CD14-positive monocyte (primary cell): ENCODE measurements at regions not wholly inside any gene's neighbourhood (a gene's known extent, or its start where the extent isn't known, plus 50 kb on each side); places are given as distances from the start of the nearest gene placed in this dataset.

ENCODE experiments used
- DNase-seq, 3 donors: peaks; one replicate each; pipeline ENCODE4 v3.0.0-alpha.2; 2011 to 2022
- H2AFZ ChIP-seq: 2 replicates; pipeline ENCODE4 v1.6.0; 2012; ENCODE audit warnings: mild to moderate bottlenecking, low read depth, low read length, inconsistent platforms; ENCODE audit not compliant: insufficient read depth, poor library complexity, severe bottlenecking
- H3K27ac ChIP-seq, 2 donors: 1 replicate in 1 of 2; 2 replicates in 1 of 2; pipeline ENCODE4 v1.5.1; 2012 to 2013; ENCODE audit warnings: low read length in 2 of 2, control low read depth in 1 of 2, inconsistent platforms in 1 of 2, low read depth in 1 of 2, mild to moderate bottlenecking in 1 of 2
- H3K27me3 ChIP-seq, 2 donors: one replicate each; pipeline versions ENCODE4 v1.6.0 to v1.6.1; 2011 to 2013; ENCODE audit warnings: low read length in 2 of 2; ENCODE audit not compliant: control insufficient read depth in 2 of 2, insufficient read depth in 2 of 2
- H3K36me3 ChIP-seq, 2 donors: replicated peaks in 1 of 2; 1 replicate in 1 of 2; 2 replicates in 1 of 2; pipeline versions ENCODE4 v1.5.1 to v1.6.1; 2012 to 2013; ENCODE audit warnings: low read length in 2 of 2, control low read depth in 1 of 2, inconsistent platforms in 1 of 2, mild to moderate bottlenecking in 1 of 2; ENCODE audit not compliant: insufficient read depth in 2 of 2, control insufficient read depth in 1 of 2
- H3K4me1 ChIP-seq, 2 donors: 1 replicate in 1 of 2; 2 replicates in 1 of 2; pipeline versions ENCODE4 v1.5.1 to v1.6.1; 2012 to 2013; ENCODE audit warnings: low read length in 2 of 2, control low read depth in 1 of 2, inconsistent platforms in 1 of 2, mild to moderate bottlenecking in 1 of 2, moderate library complexity in 1 of 2; ENCODE audit not compliant: insufficient read depth in 2 of 2, control insufficient read depth in 1 of 2
- H3K4me2 ChIP-seq: replicated peaks from 2 replicates; pipeline ENCODE3; 2012; ENCODE audit warnings: low read length, moderate library complexity, mild to moderate bottlenecking; ENCODE audit not compliant: poor library complexity, severe bottlenecking; ENCODE audit errors: extremely low read depth
- H3K4me3 ChIP-seq, 3 experiments: fragments of 200-600 bp in 1 of 3; sonication (generic) in 1 of 3; replicated peaks in 1 of 3; 1 replicate in 2 of 3; 2 replicates in 1 of 3; pipeline ENCODE4 v1.5.1; 2011 to 2013; ENCODE audit warnings: low read length in 3 of 3, mild to moderate bottlenecking in 3 of 3, control low read depth in 2 of 3, low read depth in 2 of 3, inconsistent platforms in 1 of 3, moderate library complexity in 1 of 3
- H3K79me2 ChIP-seq: 2 replicates; pipeline ENCODE4 v1.6.0; 2012; ENCODE audit warnings: mild to moderate bottlenecking, control low read depth, inconsistent platforms, low read length, moderate library complexity; ENCODE audit not compliant: insufficient read depth
- H3K9ac ChIP-seq: 2 replicates; pipeline ENCODE4 v1.6.0; 2017; ENCODE audit warnings: low read length, mild to moderate bottlenecking; ENCODE audit not compliant: insufficient read depth, poor library complexity, severe bottlenecking
- H3K9me3 ChIP-seq, 2 donors: replicated peaks in 1 of 2; 1 replicate in 1 of 2; 2 replicates in 1 of 2; pipeline versions ENCODE4 v1.5.1 to v1.6.1; 2012 to 2013; ENCODE audit warnings: low read length in 2 of 2, control low read depth in 1 of 2; ENCODE audit not compliant: control insufficient read depth in 1 of 2, insufficient read depth in 1 of 2
- H4K20me1 ChIP-seq: 2 replicates; pipeline ENCODE4 v1.6.0; 2012; ENCODE audit warnings: mild to moderate bottlenecking, low read length, control low read depth, moderate library complexity; ENCODE audit not compliant: insufficient read depth
- H3K27ac Mint-ChIP-seq, 7 donors: one replicate each; pipeline ENCODE4 v1.8.0; 2020; ENCODE audit warnings: mild to moderate bottlenecking in 7 of 7, mixed read lengths in 7 of 7, moderate library complexity in 6 of 7, inconsistent platforms in 2 of 7
- H3K27me3 Mint-ChIP-seq, 3 donors: one replicate each; pipeline ENCODE4 v1.8.0; 2021 to 2022; ENCODE audit warnings: low read depth in 3 of 3, mild to moderate bottlenecking in 3 of 3, mixed read lengths in 3 of 3, moderate library complexity in 3 of 3, inconsistent platforms in 1 of 3
- H3K36me3 Mint-ChIP-seq, 2 donors: one replicate each; pipeline ENCODE4 v1.8.0; 2020; ENCODE audit warnings: mixed read lengths in 2 of 2, inconsistent platforms in 1 of 2, mild to moderate bottlenecking in 1 of 2
- H3K4me1 Mint-ChIP-seq: one replicate; pipeline ENCODE4 v1.8.0; 2020; ENCODE audit warnings: mild to moderate bottlenecking, mixed read lengths
- H3K4me3 Mint-ChIP-seq, 2 donors: one replicate each; pipeline ENCODE4 v1.8.0; 2020; ENCODE audit warnings: mild to moderate bottlenecking in 2 of 2, mixed read lengths in 2 of 2, moderate library complexity in 1 of 2
- H3K9me3 Mint-ChIP-seq, 7 donors: one replicate each; pipeline ENCODE4 v1.8.0; 2020 to 2022; ENCODE audit warnings: mixed read lengths in 7 of 7, mild to moderate bottlenecking in 6 of 7, moderate library complexity in 6 of 7, inconsistent platforms in 2 of 7
- WGBS: methylation state at CpG from one replicate; pipeline ENCODE4 v1.1.5; 2013; ENCODE audit warnings: missing lambda C conversion rate; ENCODE audit not compliant: insufficient coverage; 5-methylcytosine and 5-hydroxymethylcytosine counted together
- intact Hi-C, 2 donors: fragments of 100-400 bp; cut with micrococcal nuclease; formaldehyde crosslinking; loops; one replicate each; pipeline versions ENCODE4 v1.15.0 to v1.15.1; 2023
- TF ChIP-seq, protein P1 (sequence below): fragments of 200-600 bp; IDR thresholded peaks from one replicate; pipeline ENCODE4 v1.8.0; 2022; ENCODE audit warnings: antibody characterized with exemption, mild to moderate bottlenecking

DNA sequence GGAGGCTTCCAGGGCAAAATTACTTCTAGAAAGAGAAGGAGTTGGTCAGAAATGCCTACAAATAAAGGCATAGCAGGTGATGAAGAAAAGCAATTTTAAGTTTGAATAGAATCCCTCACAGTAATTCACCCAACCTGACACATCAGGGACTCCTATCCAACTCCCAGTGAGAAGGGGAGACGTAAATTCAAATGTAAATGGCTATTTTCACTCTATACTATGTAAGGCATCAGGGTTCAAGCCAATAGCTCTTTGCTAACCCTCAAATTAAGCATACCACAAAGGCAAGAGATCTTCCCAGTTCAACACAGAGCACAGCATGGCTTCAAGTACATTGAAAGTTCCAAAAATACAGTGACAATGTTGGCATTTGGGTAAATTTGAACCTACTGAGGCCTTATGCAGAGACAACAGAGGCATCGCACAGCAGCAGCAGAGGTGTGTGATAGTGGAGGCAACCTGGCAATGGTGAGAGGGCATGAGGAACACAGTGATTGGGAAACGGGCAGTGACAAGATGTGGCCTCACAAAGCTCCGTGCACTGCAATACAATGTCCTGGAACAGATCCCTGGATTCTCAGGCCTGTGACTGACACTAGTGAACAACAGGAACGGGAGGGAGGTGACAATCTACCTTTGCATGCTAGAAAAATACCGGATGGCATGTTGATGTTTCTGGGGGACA is 95.7 kb downstream of the VSTM2A start:
- Histone ChIP-seq H3K79me2 (no peaks in the 10 kb centered on the region), H3K36me3 (no peaks in the 10 kb centered on the region), H3K4me2 (no peak overlapping the region), H3K27me3 (no peaks in the 10 kb centered on the region), H4K20me1 (no peaks in the 10 kb centered on the region), H3K9ac (no peak overlapping the region), H3K27ac (no peak overlapping the region), H3K4me3 (no peak overlapping the region), H3K4me1 (no peaks in the 10 kb centered on the region), H2AFZ (no peak overlapping the region), H3K9me3 (no peaks in the 10 kb centered on the region)
- Mint-ChIP-seq H3K27me3 (peaks cover 0 to 1% (median 1%) of the 10 kb centered on the region in 3 donors), H3K27ac (no peak overlapping the region), H3K36me3 (no peaks in the 10 kb centered on the region), H3K4me3 (no peak overlapping the region), H3K9me3 (peaks cover 0 to 16% (median 2%) of the 10 kb centered on the region in 7 donors), H3K4me1 (no peaks in the 10 kb centered on the region)
- WGBS: 77% methylated on average over 4 of the region's 6 CpGs
- no peak for DNase-seq
- TF ChIP-seq, protein P1, sequence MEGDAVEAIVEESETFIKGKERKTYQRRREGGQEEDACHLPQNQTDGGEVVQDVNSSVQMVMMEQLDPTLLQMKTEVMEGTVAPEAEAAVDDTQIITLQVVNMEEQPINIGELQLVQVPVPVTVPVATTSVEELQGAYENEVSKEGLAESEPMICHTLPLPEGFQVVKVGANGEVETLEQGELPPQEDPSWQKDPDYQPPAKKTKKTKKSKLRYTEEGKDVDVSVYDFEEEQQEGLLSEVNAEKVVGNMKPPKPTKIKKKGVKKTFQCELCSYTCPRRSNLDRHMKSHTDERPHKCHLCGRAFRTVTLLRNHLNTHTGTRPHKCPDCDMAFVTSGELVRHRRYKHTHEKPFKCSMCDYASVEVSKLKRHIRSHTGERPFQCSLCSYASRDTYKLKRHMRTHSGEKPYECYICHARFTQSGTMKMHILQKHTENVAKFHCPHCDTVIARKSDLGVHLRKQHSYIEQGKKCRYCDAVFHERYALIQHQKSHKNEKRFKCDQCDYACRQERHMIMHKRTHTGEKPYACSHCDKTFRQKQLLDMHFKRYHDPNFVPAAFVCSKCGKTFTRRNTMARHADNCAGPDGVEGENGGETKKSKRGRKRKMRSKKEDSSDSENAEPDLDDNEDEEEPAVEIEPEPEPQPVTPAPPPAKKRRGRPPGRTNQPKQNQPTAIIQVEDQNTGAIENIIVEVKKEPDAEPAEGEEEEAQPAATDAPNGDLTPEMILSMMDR: no peak
- intact Hi-C loops: no loop called here

DNA sequence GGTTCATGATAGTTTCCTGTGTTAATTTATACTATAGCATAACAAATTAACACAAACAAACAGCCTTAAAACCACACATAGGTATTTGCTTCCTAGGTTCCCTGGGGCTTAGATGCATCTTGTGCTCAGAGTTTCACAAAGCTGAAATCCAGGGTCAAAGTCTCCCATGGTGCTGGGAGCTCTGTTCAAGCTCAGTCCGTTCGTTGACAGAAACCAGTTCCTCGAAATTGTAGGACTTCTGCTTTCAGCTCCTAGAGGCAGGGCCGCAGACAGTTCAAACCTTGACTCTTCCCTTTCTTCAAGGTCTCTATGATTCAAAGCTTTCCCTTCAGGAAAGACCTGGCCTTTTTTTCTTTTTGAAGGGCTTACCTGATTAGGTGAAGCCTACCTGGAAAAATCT is 90.5 kb downstream of the VSTM2A start:
- intact Hi-C loops: no loop called here
- H3K4me3 ChIP-seq: no peak overlapping the region
- no peaks in the 10 kb centered on the region for H3K36me3 ChIP-seq
- H4K20me1 ChIP-seq: no peaks in the 10 kb centered on the region
- H3K9me3 ChIP-seq: peaks cover 2 to 4% of the 10 kb centered on the region in 2 donors
- TF ChIP-seq, protein P1: no peak
- no peaks in the 10 kb centered on the region for H3K4me1 ChIP-seq
- no peaks in the 10 kb centered on the region for H3K36me3 Mint-ChIP-seq
- no peak overlapping the region for H3K9ac ChIP-seq
- no peak overlapping the region for H3K4me3 Mint-ChIP-seq
- no peak for DNase-seq
- WGBS: 39% methylated on average over 4 of the region's 4 CpGs
- no peak overlapping the region for H3K27ac Mint-ChIP-seq
- H3K4me1 Mint-ChIP-seq: no peaks in the 10 kb centered on the region
- no peak overlapping the region for H3K4me2 ChIP-seq
- H3K27ac ChIP-seq: no peak overlapping the region
- peaks cover 2 to 16% (median 5%) of the 10 kb centered on the region in 7 donors for H3K9me3 Mint-ChIP-seq
- H3K27me3 ChIP-seq: no peaks in the 10 kb centered on the region
- H3K79me2 ChIP-seq: no peaks in the 10 kb centered on the region
- H2AFZ ChIP-seq: no peak overlapping the region
- peaks cover 0 to 1% (median 0%) of the 10 kb centered on the region in 3 donors for H3K27me3 Mint-ChIP-seq
